NB4 (cell line): ENCODE measurements at regions not wholly inside any gene's neighbourhood (a gene's known extent, or its start where the extent isn't known, plus 50 kb on each side); places are given as distances from the start of the nearest gene placed in this dataset.

Experiments
- CTCF ChIP-seq: IDR thresholded peaks from one replicate; pipeline ENCODE4 v1.5.1; 2012; ENCODE audit warnings: low read depth, low read length
- POLR2A ChIP-seq: IDR thresholded peaks from 2 replicates; pipeline ENCODE4 v1.6.1; 2011; ENCODE audit warnings: mild to moderate bottlenecking; ENCODE audit not compliant: insufficient read length; ENCODE audit errors: extremely low read depth

DNA sequence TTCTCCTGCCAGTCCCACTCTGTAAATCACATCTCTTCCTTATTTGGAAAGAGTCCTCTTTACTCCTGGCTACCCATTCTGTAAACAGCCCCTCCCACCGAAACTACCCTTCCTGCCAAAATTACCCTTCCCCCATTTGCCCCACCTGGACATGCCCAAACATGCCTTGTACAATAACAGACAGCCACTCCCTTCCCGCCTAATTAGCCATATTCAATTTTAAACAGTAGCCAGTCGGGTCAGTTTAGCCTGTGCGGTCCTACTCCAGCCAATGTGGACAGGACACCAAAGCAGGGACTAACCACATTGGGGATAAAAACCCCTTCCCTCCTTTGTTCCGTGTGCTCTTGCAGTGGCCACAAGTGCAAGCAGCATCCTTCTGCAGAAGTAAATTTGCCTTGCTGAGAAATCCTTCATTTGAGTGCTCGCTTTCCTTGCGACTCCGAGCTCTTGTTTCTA, 56.3 kb upstream of the MAP10 start:
- TF ChIP-seq POLR2A (no peak), CTCF (no peak)
